ACC112 (cell line): ENCODE measurements at regions not wholly inside any gene's neighbourhood (a gene's known extent, or its start where the extent isn't known, plus 50 kb on each side); places are given as distances from the start of the nearest gene placed in this dataset.

Source experiments
- H2AFZ ChIP-seq: fragments of 200-600 bp; sonication (generic); one replicate; pipeline ENCODE4 v1.6.0; 2017; ENCODE audit warnings: antibody characterized with exemption, low read length; ENCODE audit not compliant: unreplicated experiment
- H3K27ac ChIP-seq: fragments of 200-600 bp; sonication (generic); 2 replicates; pipeline ENCODE4 v1.5.1; 2014; ENCODE audit warnings: low read depth, mild to moderate bottlenecking, antibody characterized with exemption, low read length, moderate library complexity
- H3K27me3 ChIP-seq: fragments of 200-600 bp; sonication (generic); 2 replicates; pipeline ENCODE4 v1.6.1; 2014; ENCODE audit warnings: mild to moderate bottlenecking, antibody characterized with exemption, low read length, moderate library complexity, mixed read lengths; ENCODE audit not compliant: insufficient read depth
- H3K36me3 ChIP-seq: fragments of 200-600 bp; sonication (generic); 2 replicates; pipeline ENCODE4 v1.6.1; 2016; ENCODE audit warnings: mild to moderate bottlenecking, antibody characterized with exemption, low read length, moderate library complexity, mixed read lengths; ENCODE audit not compliant: insufficient read depth
- H3K4me1 ChIP-seq: fragments of 200-600 bp; sonication (generic); one replicate; pipeline ENCODE4 v1.6.1; 2016; ENCODE audit warnings: low read length, mixed read lengths; ENCODE audit not compliant: insufficient read depth, unreplicated experiment, control insufficient read depth
- H3K4me3 ChIP-seq: fragments of 200-600 bp; sonication (generic); 2 replicates; pipeline ENCODE4 v1.5.1; 2014; ENCODE audit warnings: mild to moderate bottlenecking, low read depth, low read length
- H3K79me2 ChIP-seq: fragments of 200-600 bp; sonication (generic); one replicate; pipeline ENCODE4 v1.6.0; 2016; ENCODE audit warnings: low read length; ENCODE audit not compliant: control insufficient read depth, unreplicated experiment, insufficient read depth

GRCh38 chr5:74403771-74404170, 236.8 kb downstream of the ENC1 start:
- Histone ChIP-seq H3K79me2 (no peaks in the 10 kb centered on the region), H2AFZ (no peak overlapping the region), H3K4me3 (no peak overlapping the region), H3K36me3 (no peaks in the 10 kb centered on the region), H3K27me3 (no peaks in the 10 kb centered on the region), H3K4me1 (no peaks in the 10 kb centered on the region), H3K27ac (no peak overlapping the region)

- no peak overlapping the region for H3K27ac ChIP-seq
- H3K4me3 ChIP-seq = no peak overlapping the region
- no peaks in the 10 kb centered on the region for H3K27me3 ChIP-seq
- H3K79me2 ChIP-seq = no peaks in the 10 kb centered on the region
- H3K4me1 ChIP-seq = no peaks in the 10 kb centered on the region
- no peaks in the 10 kb centered on the region for H3K36me3 ChIP-seq
- no peak overlapping the region for H2AFZ ChIP-seq
Measured at GRCh38 chr5:74402553-74402952, 238.0 kb downstream of the ENC1 start.

- H3K4me1 ChIP-seq = no peaks in the 10 kb centered on the region
- no peak overlapping the region for H3K4me3 ChIP-seq
- no peak overlapping the region for H3K27ac ChIP-seq
- H3K27me3 ChIP-seq = no peaks in the 10 kb centered on the region
- no peak overlapping the region for H2AFZ ChIP-seq
- H3K36me3 ChIP-seq = no peaks in the 10 kb centered on the region
- no peaks in the 10 kb centered on the region for H3K79me2 ChIP-seq
Measured at GRCh38 chr5:74401946-74402320, 238.6 kb downstream of the ENC1 start.

- no peaks in the 10 kb centered on the region for H3K36me3 ChIP-seq
- no peaks in the 10 kb centered on the region for H3K4me1 ChIP-seq
- no peak overlapping the region for H3K4me3 ChIP-seq
- H3K79me2 ChIP-seq = no peaks in the 10 kb centered on the region
- no peaks in the 10 kb centered on the region for H3K27me3 ChIP-seq
- H2AFZ ChIP-seq = no peak overlapping the region
- H3K27ac ChIP-seq = no peak overlapping the region
Measured at GRCh38 chr5:74401281-74401945, 239.1 kb downstream of the ENC1 start.

GRCh38 chr5:74400067-74400466, 240.5 kb downstream of the ENC1 start:
- peak overlapping the region; percentile 95 for H2AFZ ChIP-seq
- no peaks in the 10 kb centered on the region for H3K4me1 ChIP-seq
- no peaks in the 10 kb centered on the region for H3K36me3 ChIP-seq
- H3K27ac ChIP-seq = no peak overlapping the region
- no peak overlapping the region for H3K4me3 ChIP-seq
- H3K27me3 ChIP-seq = no peaks in the 10 kb centered on the region
- H3K79me2 ChIP-seq = no peaks in the 10 kb centered on the region

GRCh38 chr5:74396913-74397622, 243.5 kb downstream of the ENC1 start:
- H3K27me3 ChIP-seq = no peaks in the 10 kb centered on the region
- no peak overlapping the region for H3K27ac ChIP-seq
- no peaks in the 10 kb centered on the region for H3K79me2 ChIP-seq
- H3K4me3 ChIP-seq = no peak overlapping the region
- peaks cover 6% of the 10 kb centered on the region for H3K4me1 ChIP-seq
- H2AFZ ChIP-seq = no peak overlapping the region
- no peaks in the 10 kb centered on the region for H3K36me3 ChIP-seq

GRCh38 chr5:74394916-74395880, 245.3 kb downstream of the ENC1 start:
- Histone ChIP-seq H3K4me1 (peaks cover 6% of the 10 kb centered on the region), H3K36me3 (no peaks in the 10 kb centered on the region), H3K27me3 (no peaks in the 10 kb centered on the region), H3K27ac (no peak overlapping the region), H3K79me2 (no peaks in the 10 kb centered on the region), H2AFZ (no peak overlapping the region), H3K4me3 (no peak overlapping the region)

DNA sequence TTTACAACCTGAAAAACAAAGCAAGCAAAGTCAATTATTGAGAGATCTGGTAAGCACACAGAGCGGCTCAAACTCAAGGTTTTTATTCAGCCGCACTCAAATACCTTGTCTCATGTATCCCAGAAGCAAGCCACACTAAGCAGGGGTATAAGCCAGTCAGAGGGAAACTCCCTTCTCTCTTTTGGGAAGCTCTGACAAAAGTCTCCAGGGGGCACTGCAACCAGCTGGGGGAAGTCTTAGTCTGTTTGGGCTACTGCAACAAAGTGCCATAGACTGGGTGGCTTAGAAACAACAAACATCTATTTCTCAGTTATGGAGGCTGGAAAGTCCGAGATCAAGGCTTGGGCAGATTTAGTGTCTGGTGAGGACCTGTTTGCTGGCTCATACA, 246.0 kb downstream of the ENC1 start:
- Histone ChIP-seq H3K4me1 (peaks cover 6% of the 10 kb centered on the region), H3K36me3 (no peaks in the 10 kb centered on the region), H3K27me3 (no peaks in the 10 kb centered on the region), H3K79me2 (no peaks in the 10 kb centered on the region), H3K27ac (no peak overlapping the region), H3K4me3 (no peak overlapping the region), H2AFZ (no peak overlapping the region)

GRCh38 chr5:74393943-74394342, 246.6 kb downstream of the ENC1 start:
- Histone ChIP-seq H3K36me3 (no peaks in the 10 kb centered on the region), H2AFZ (no peak overlapping the region), H3K4me1 (peaks cover 6% of the 10 kb centered on the region), H3K4me3 (no peak overlapping the region), H3K27me3 (no peaks in the 10 kb centered on the region), H3K79me2 (no peaks in the 10 kb centered on the region), H3K27ac (no peak overlapping the region)

DNA sequence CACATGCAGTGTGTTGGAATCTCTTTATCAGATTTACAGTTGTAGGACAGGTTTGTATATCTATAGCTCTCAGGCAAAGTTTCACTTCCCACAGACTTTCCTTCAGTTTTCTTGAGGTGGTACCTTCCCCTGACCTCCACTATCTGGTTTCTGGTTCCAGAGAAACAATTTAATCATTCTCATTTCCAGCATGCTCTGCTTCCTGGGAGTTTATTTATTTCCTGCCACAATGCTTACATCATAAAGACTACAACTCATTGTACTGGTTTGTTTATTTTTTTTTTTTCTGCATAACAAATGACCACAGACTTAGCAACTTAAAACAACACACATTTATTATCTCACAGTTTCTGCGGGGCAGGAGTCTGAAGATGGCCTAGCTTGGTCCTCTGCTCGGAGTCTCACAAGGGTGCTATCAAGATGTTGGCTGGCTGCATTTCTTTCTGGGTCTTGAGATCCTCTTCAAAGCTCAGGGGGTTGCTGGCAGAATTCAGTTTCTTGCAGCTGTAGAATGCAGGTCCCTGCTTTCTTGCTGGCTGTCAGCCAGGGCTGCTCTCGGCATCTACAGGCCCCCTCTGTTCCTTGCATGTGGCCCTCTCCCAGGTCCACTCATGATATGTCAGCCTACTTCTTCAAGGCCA, 247.7 kb downstream of the ENC1 start:
- no peaks in the 10 kb centered on the region for H3K79me2 ChIP-seq
- peak overlapping the region; percentile 26 for H2AFZ ChIP-seq
- H3K4me1 ChIP-seq = peaks cover 6% of the 10 kb centered on the region
- no peaks in the 10 kb centered on the region for H3K27me3 ChIP-seq
- no peaks in the 10 kb centered on the region for H3K36me3 ChIP-seq
- H3K4me3 ChIP-seq = no peak overlapping the region
- no peak overlapping the region for H3K27ac ChIP-seq
